Loucy (cell line): ENCODE measurements at regions not wholly inside any gene's neighbourhood (a gene's known extent, or its start where the extent isn't known, plus 50 kb on each side); places are given as distances from the start of the nearest gene placed in this dataset.

Experiments used
- EZH2phosphoT487 ChIP-seq: fragments of 200-600 bp; IDR thresholded peaks from 2 replicates; pipeline ENCODE4 v1.6.1; 2018; ENCODE audit warnings: antibody characterized with exemption, mild to moderate bottlenecking, moderate library complexity, borderline replicate concordance
- TF ChIP-seq, protein P1 (sequence below): fragments of 200-600 bp; sonication (generic); conservative IDR thresholded peaks from 2 replicates; pipeline ENCODE4 v1.5.1; 2014; ENCODE audit warnings: mild to moderate bottlenecking, antibody characterized with exemption, low read length

DNA sequence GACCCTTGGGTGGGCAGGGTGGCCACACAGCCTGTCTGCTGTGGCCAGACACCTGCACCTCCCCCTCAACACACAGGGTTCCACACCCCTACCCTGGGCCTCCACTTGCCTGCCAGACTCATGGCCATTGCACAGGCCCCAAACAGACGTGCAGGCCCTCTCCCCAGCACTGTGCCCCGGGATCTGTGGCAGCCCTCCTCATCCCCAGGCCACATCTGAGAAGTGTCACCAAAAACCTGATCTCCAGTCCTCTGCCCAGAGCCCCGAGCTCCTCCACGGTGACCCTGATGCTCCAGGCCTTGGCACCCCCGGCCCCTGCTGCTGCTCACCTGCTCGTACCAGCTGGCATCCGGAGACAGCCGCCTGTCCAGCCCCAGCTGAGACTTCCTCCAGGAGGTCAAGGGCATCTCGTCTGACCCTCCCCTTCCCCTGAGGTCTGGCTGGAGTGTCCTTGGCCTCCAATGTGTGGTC, 160.1 kb downstream of the DLL1 start:
- TF ChIP-seq, protein P1, sequence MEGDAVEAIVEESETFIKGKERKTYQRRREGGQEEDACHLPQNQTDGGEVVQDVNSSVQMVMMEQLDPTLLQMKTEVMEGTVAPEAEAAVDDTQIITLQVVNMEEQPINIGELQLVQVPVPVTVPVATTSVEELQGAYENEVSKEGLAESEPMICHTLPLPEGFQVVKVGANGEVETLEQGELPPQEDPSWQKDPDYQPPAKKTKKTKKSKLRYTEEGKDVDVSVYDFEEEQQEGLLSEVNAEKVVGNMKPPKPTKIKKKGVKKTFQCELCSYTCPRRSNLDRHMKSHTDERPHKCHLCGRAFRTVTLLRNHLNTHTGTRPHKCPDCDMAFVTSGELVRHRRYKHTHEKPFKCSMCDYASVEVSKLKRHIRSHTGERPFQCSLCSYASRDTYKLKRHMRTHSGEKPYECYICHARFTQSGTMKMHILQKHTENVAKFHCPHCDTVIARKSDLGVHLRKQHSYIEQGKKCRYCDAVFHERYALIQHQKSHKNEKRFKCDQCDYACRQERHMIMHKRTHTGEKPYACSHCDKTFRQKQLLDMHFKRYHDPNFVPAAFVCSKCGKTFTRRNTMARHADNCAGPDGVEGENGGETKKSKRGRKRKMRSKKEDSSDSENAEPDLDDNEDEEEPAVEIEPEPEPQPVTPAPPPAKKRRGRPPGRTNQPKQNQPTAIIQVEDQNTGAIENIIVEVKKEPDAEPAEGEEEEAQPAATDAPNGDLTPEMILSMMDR = no peak
- no peak for TF ChIP-seq EZH2phosphoT487
